WTC11 (cell line): ENCODE measurements at regions not wholly inside any gene's neighbourhood (a gene's known extent, or its start where the extent isn't known, plus 50 kb on each side); places are given as distances from the start of the nearest gene placed in this dataset.

Source experiments
- ATAC-seq: fragments of 200-7000 bp; cut with Tn5 transposase; 2 replicates; pipeline ENCODE4 v1.10.0; 2021; ENCODE audit warnings: mild to moderate bottlenecking, moderate library complexity
- CTCF ChIA-PET: fragments of 300-600 bp; sonication (Branson Sonifier 250); formaldehyde crosslinking; loops from one replicate; lab custom pipeline; 2021; ENCODE audit warnings: antibody characterized with exemption; lab: Charles Lee
- POLR2A ChIA-PET: fragments of 350-600 bp; sonication (Branson Sonifier 250); formaldehyde crosslinking; loops from one replicate; lab custom pipeline; 2021; ENCODE audit warnings: antibody characterized with exemption; lab: Charles Lee
- DNase-seq: peaks from one replicate; pipeline ENCODE4 v3.0.0; 2021; ENCODE audit warnings: low spot score
- H3K27ac Mint-ChIP-seq: 2 replicates; pipeline ENCODE4 v1.8.0; 2021; ENCODE audit warnings: mixed read lengths
- H3K27me3 Mint-ChIP-seq: 2 replicates; pipeline ENCODE4 v1.8.0; 2021; ENCODE audit warnings: low read depth, mild to moderate bottlenecking, moderate library complexity, mixed read lengths
- H3K36me3 Mint-ChIP-seq: 2 replicates; pipeline ENCODE4 v1.8.0; 2021; ENCODE audit warnings: mixed read lengths
- H3K4me1 Mint-ChIP-seq: 2 replicates; pipeline ENCODE4 v1.8.0; 2022; ENCODE audit warnings: mixed read lengths
- H3K4me3 Mint-ChIP-seq: 2 replicates; pipeline ENCODE4 v1.8.0; 2021; ENCODE audit warnings: mild to moderate bottlenecking, moderate library complexity, mixed read lengths
- H3K9me3 Mint-ChIP-seq: 2 replicates; pipeline ENCODE4 v1.8.0; 2021; ENCODE audit warnings: mixed read lengths
- ATF1 ChIP-seq: sonication (generic); formaldehyde crosslinking; IDR thresholded peaks from 2 replicates; pipeline ENCODE4 v1.8.1; 2023; ENCODE audit warnings: mild to moderate bottlenecking, moderate library complexity, missing genetic modification reagents
- CREM ChIP-seq: sonication (generic); formaldehyde crosslinking; IDR thresholded peaks from 2 replicates; pipeline ENCODE4 v1.8.1; 2022; ENCODE audit warnings: mild to moderate bottlenecking, missing genetic modification reagents, moderate library complexity
- ETV6 ChIP-seq: sonication (generic); formaldehyde crosslinking; IDR thresholded peaks from 2 replicates; pipeline ENCODE4 v1.8.1; 2022; ENCODE audit warnings: mild to moderate bottlenecking, missing genetic modification reagents
- HMGA2 ChIP-seq: fragments of 250-450 bp; sonication (Bioruptor Pico); IDR thresholded peaks from 2 replicates; pipeline ENCODE4 v1.4.0; 2021; ENCODE audit warnings: mild to moderate bottlenecking, moderate library complexity
- MLX ChIP-seq: sonication (generic); formaldehyde crosslinking; IDR thresholded peaks from 2 replicates; pipeline ENCODE4 v1.8.1; 2023; ENCODE audit warnings: mild to moderate bottlenecking, missing genetic modification reagents, moderate library complexity
- SMAD4 ChIP-seq: sonication (generic); formaldehyde crosslinking; IDR thresholded peaks from 2 replicates; pipeline ENCODE4 v1.8.0; 2022; ENCODE audit warnings: mild to moderate bottlenecking, missing genetic modification reagents
- TEAD1 ChIP-seq: sonication (generic); formaldehyde crosslinking; IDR thresholded peaks from 2 replicates; pipeline ENCODE4 v1.8.0; 2022; ENCODE audit warnings: mild to moderate bottlenecking, missing genetic modification reagents
- ZNF138 ChIP-seq: sonication (generic); formaldehyde crosslinking; conservative IDR thresholded peaks from 2 replicates; pipeline ENCODE4 v1.8.1; 2022; ENCODE audit warnings: mild to moderate bottlenecking, moderate library complexity, missing genetic modification reagents
- ZNF416 ChIP-seq: fragments of 250-450 bp; sonication (Bioruptor Pico); IDR thresholded peaks from 2 replicates; pipeline ENCODE4 v1.9.0; 2021; ENCODE audit warnings: mild to moderate bottlenecking, inconsistent platforms
- ZNF512 ChIP-seq: sonication (generic); formaldehyde crosslinking; IDR thresholded peaks from 2 replicates; pipeline ENCODE4 v1.8.1; 2022; ENCODE audit warnings: missing genetic modification reagents, borderline replicate concordance
- ZNF671 ChIP-seq: fragments of 250-450 bp; sonication (Bioruptor Pico); IDR thresholded peaks from 2 replicates; pipeline ENCODE4 v1.8.0; 2021; ENCODE audit warnings: mild to moderate bottlenecking
- TF ChIP-seq, protein P1 (sequence below): sonication (generic); formaldehyde crosslinking; IDR thresholded peaks from 2 replicates; pipeline ENCODE4 v1.8.1; 2022; ENCODE audit warnings: mild to moderate bottlenecking, moderate library complexity, missing genetic modification reagents
- TF ChIP-seq, protein P2 (sequence below): sonication (generic); formaldehyde crosslinking; IDR thresholded peaks from 2 replicates; pipeline ENCODE4 v1.8.1; 2023; ENCODE audit warnings: mild to moderate bottlenecking, missing genetic modification reagents
- TF ChIP-seq, protein P3 (sequence below): sonication (generic); formaldehyde crosslinking; IDR thresholded peaks from 2 replicates; pipeline ENCODE4 v1.8.1; 2023; ENCODE audit warnings: mild to moderate bottlenecking, moderate library complexity, missing genetic modification reagents
- TF ChIP-seq, protein P4 (sequence below): fragments of 250-450 bp; sonication (Bioruptor Pico); IDR thresholded peaks from 2 replicates; pipeline ENCODE4 v2.1.2; 2022; ENCODE audit warnings: mild to moderate bottlenecking, moderate library complexity
- TF ChIP-seq, protein P5 (sequence below): fragments of 250-450 bp; sonication (Bioruptor Pico); IDR thresholded peaks from 2 replicates; pipeline ENCODE4 v1.9.0; 2021; ENCODE audit warnings: mild to moderate bottlenecking
- TF ChIP-seq, protein P6 (sequence below): sonication (generic); formaldehyde crosslinking; conservative IDR thresholded peaks from 2 replicates; pipeline ENCODE4 v1.8.1; 2022; ENCODE audit warnings: mild to moderate bottlenecking, missing genetic modification reagents

DNA sequence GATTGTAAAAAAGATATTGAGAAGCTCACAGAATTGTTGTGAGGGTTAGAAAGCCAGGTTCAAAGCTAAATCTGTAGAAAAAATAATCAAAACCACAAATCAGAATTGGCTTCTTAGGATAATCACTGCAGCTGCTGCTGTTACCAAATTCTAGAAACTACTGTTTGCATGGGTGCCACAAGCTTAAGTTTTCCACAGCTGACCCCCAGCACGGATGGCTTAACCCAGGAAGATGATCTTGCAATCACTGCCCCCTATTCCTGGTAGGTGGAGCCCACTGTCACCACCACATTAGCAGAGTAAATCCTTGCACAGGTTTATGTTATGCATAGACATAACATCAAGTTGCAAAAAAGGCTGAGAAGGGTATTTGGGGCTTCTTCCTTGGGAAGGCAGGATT lies 877.8 kb upstream of the ADGRL2 start:
- no peaks in the 10 kb centered on the region for H3K36me3 Mint-ChIP-seq
- peak; percentile 9 for DNase-seq
- POLR2A ChIA-PET: no interaction called here
- ATAC-seq: no peak
- H3K4me3 Mint-ChIP-seq: no peak overlapping the region
- H3K27ac Mint-ChIP-seq: no peak overlapping the region
- TF ChIP-seq, protein P1, sequence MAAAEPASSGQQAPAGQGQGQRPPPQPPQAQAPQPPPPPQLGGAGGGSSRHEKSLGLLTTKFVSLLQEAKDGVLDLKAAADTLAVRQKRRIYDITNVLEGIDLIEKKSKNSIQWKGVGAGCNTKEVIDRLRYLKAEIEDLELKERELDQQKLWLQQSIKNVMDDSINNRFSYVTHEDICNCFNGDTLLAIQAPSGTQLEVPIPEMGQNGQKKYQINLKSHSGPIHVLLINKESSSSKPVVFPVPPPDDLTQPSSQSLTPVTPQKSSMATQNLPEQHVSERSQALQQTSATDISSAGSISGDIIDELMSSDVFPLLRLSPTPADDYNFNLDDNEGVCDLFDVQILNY: no peak
- TF ChIP-seq MLX: no peak
- no peak for TF ChIP-seq ZNF512
- TF ChIP-seq ATF1 (CRISPR knock-in tag): no peak
- TF ChIP-seq, protein P2, sequence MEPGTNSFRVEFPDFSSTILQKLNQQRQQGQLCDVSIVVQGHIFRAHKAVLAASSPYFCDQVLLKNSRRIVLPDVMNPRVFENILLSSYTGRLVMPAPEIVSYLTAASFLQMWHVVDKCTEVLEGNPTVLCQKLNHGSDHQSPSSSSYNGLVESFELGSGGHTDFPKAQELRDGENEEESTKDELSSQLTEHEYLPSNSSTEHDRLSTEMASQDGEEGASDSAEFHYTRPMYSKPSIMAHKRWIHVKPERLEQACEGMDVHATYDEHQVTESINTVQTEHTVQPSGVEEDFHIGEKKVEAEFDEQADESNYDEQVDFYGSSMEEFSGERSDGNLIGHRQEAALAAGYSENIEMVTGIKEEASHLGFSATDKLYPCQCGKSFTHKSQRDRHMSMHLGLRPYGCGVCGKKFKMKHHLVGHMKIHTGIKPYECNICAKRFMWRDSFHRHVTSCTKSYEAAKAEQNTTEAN: no peak
- CTCF ChIA-PET: no interaction called here
- 0 out of 2 replicates have a peak, but pooled peaks cover 7% of the 10 kb centered on the region for H3K9me3 Mint-ChIP-seq
- H3K27me3 Mint-ChIP-seq: no peaks in the 10 kb centered on the region
- no peaks in the 10 kb centered on the region for H3K4me1 Mint-ChIP-seq

DNA sequence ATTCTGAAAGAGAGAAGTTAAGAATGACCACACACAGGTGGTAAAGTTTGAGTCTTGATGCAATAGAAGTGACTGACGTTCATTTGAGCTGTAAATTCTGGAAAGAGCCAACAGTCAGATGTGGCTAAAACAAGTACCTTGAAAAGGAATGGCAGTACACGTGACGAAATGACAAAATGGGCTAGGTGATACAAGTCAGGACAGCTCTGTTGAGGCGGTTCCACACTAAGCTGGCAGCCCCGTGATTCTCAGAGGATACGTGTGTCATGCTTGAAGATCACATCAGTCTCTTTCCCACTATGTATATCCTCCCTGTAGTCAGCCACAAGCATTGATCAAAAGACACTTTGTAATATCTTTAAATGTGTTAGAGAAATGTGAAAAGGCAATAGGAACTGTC lies 881.3 kb upstream of the ADGRL2 start:
- Mint-ChIP-seq H3K9me3 (peaks cover 13% of the 10 kb centered on the region; the same call in 1 of the 2 replicates), H3K4me1 (no peaks in the 10 kb centered on the region), H3K4me3 (no peak overlapping the region), H3K36me3 (no peaks in the 10 kb centered on the region), H3K27ac (no peak overlapping the region), H3K27me3 (no peaks in the 10 kb centered on the region)
- CTCF ChIA-PET: no interaction called here
- ATAC-seq (no peak), DNase-seq (no peak)
- POLR2A ChIA-PET: no interaction called here
- no peak for TF ChIP-seq HMGA2 (CRISPR knock-in tag)
- TF ChIP-seq, protein P3, sequence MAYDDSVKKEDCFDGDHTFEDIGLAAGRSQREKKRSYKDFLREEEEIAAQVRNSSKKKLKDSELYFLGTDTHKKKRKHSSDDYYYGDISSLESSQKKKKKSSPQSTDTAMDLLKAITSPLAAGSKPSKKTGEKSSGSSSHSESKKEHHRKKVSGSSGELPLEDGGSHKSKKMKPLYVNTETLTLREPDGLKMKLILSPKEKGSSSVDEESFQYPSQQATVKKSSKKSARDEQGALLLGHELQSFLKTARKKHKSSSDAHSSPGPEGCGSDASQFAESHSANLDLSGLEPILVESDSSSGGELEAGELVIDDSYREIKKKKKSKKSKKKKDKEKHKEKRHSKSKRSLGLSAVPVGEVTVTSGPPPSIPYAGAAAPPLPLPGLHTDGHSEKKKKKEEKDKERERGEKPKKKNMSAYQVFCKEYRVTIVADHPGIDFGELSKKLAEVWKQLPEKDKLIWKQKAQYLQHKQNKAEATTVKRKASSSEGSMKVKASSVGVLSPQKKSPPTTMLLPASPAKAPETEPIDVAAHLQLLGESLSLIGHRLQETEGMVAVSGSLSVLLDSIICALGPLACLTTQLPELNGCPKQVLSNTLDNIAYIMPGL: no peak
- TF ChIP-seq, protein P4, sequence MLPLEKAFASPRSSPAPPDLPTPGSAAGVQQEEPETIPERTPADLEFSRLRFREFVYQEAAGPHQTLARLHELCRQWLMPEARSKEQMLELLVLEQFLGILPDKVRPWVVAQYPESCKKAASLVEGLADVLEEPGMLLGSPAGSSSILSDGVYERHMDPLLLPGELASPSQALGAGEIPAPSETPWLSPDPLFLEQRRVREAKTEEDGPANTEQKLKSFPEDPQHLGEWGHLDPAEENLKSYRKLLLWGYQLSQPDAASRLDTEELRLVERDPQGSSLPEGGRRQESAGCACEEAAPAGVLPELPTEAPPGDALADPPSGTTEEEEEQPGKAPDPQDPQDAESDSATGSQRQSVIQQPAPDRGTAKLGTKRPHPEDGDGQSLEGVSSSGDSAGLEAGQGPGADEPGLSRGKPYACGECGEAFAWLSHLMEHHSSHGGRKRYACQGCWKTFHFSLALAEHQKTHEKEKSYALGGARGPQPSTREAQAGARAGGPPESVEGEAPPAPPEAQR (CRISPR knock-in tag): no peak
- no peak for TF ChIP-seq SMAD4
- TF ChIP-seq ZNF671: no peak
- TF ChIP-seq, protein P5, sequence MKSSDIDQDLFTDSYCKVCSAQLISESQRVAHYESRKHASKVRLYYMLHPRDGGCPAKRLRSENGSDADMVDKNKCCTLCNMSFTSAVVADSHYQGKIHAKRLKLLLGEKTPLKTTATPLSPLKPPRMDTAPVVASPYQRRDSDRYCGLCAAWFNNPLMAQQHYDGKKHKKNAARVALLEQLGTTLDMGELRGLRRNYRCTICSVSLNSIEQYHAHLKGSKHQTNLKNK (CRISPR knock-in tag): no peak
- TF ChIP-seq ETV6 (CRISPR knock-in tag): no peak
- TF ChIP-seq ZNF416 (CRISPR knock-in tag): no peak
- TF ChIP-seq, protein P6, sequence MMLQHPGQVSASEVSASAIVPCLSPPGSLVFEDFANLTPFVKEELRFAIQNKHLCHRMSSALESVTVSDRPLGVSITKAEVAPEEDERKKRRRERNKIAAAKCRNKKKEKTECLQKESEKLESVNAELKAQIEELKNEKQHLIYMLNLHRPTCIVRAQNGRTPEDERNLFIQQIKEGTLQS (CRISPR knock-in tag): no peak
- TF ChIP-seq TEAD1 (CRISPR knock-in tag): no peak
- no peak for TF ChIP-seq CREM (CRISPR knock-in tag)
- TF ChIP-seq ZNF138 (CRISPR knock-in tag): no peak
